NCI-H2107 (cell line): ENCODE measurements at regions not wholly inside any gene's neighbourhood (a gene's known extent, or its start where the extent isn't known, plus 50 kb on each side); places are given as distances from the start of the nearest gene placed in this dataset.

Experiments used
- DNase-seq: peaks from one replicate; lab custom pipeline; 2025; lab: John Stamatoyannopoulos, UW

DNA sequence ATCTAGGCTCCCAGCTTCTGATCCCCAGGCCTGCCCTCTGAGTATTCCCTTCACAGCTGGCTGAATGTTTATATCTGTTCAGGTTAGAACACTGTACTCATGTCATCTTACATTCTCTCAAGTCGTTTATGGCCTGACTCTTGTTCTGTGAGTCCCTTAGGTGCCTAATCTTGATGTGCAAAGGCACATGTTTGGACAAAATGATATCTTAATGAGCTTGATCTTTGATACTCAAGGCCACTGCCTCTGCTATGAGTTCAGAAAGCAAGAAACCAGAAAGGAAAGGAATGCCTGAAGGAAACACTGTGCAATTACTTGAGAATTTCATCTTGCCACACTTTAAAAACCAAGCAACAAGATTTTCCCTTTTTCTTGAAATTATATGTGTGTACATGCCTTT lies 391.8 kb upstream of the ZNF608 start:
- DNase-seq, result no peak

GRCh38 chr5:125139590-125139989 lies 393.2 kb upstream of the ZNF608 start:
- no peak for DNase-seq

- DNase-seq, result no peak
Observed at GRCh38 chr5:125140220-125140619, 393.8 kb upstream of the ZNF608 start.

DNA sequence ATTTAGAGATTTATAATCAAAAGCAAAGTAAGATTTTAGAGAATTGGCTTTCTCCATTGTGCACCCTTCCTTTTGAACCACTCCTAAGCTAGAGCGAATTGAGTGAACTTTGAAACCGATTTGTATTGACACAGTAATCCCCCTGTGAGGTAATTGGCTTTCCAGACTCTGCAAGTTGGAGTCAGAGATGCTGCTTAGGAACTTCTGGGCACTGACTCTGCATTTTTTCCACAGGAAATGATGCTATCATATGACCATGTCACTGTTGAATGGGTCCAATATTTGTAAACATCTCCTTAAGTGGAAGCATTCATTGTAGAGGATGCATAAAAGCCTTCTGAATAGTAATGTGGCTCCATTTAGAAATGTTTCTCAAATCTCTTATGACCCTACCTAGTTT lies 394.4 kb upstream of the ZNF608 start:
- no peak for DNase-seq

- DNase-seq, result no peak
Observed at GRCh38 chr5:125142458-125142857, 396.0 kb upstream of the ZNF608 start.

DNA sequence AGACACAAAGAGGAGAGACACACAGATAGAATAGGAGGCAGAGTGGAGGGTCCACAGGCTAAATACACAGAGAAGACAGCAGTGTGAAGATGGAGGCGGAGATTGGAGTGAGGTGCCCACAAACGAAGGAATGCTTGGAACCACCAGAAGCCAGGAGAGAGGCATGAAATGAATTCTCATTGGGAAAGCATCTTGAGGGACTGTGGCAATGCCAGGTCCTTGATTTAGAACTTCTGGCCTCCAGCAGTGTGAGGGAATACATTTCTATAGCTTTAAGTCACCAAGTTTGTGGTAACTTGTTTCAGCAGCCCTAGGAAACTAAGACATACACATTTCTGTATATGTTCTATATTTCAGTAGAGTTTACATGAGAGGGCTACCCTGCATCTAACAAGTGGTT lies 396.6 kb upstream of the ZNF608 start:
- DNase-seq, result no peak

DNA sequence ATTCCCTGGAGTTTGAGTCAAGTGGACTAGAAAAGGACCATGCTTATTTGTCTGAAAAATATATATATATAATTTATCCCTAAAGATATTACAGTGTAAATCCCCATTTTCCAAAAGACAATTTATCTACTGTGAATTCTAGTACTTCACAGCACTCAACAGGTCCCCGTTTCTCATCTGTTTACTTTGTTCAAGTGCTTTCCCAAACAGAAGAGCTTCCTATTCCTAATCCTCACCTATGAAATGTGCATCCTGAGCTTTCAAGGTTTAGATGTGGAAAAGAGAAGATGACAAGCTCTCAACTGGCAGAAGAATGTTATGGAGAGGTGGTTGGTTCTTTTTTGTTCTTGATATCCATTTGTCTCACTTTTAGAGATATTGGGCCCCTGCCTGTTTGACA lies 401.6 kb upstream of the ZNF608 start:
- DNase-seq, result no peak

DNA sequence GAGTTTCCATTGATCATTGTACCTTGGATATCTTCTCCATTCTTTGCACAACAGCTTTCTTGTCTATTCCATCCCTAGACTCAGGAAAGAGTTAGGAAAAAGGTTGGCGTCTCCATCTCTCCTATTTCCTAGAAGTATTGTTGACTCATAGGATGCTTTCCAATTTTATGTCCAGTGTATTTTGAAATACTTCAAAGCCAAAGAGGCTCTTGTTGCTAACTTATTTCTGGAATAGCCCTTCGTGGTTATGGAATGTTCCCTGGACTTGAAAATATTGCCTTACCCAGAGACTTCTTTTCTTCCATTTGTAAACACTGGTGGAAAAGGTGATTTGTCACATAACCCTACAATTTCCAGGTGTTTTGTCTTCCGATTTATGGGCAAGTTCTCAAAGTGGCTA lies 402.3 kb upstream of the ZNF608 start:
- DNase-seq, result no peak

DNA sequence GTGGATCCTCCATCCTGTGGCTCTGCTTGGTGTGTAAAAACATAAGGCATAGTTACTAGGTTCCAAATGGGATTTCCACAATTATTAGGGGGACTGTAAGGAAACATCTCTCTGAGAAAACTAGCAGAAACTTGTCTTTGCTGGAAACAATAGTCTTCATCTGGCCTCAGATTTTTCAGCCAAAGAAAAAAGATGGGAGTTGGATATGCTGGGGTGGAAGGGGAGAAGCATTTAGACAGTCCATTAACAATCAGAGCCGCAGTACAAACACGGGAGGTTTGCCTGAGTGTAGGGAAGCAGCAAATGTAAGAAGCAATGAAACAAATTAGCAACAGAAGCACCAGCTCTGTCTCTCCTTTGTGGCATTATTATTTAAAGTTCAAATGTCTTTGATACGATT lies 402.7 kb upstream of the ZNF608 start:
- no peak for DNase-seq

DNA sequence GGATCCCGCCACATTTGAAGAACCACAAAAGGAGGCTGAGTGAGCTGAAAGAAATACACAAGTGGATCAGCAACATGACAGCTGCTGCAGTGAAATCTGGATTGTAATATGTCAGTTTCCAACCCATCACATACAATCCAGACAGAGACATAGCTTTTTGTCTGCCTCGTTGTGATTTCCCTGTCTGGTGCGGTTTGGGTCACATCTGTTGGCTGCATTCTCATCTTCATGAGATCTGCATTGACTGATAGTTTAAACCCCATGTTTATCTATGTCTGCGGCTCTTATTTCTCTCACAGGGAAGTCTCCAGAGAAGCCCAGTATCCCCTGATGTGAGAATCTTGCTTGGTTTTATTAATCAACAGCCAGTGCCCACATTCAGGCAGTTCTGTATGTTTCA lies 403.1 kb upstream of the ZNF608 start:
- no peak for DNase-seq

GRCh38 chr5:125150041-125150669 lies 403.7 kb upstream of the ZNF608 start:
- no peak for DNase-seq

DNA sequence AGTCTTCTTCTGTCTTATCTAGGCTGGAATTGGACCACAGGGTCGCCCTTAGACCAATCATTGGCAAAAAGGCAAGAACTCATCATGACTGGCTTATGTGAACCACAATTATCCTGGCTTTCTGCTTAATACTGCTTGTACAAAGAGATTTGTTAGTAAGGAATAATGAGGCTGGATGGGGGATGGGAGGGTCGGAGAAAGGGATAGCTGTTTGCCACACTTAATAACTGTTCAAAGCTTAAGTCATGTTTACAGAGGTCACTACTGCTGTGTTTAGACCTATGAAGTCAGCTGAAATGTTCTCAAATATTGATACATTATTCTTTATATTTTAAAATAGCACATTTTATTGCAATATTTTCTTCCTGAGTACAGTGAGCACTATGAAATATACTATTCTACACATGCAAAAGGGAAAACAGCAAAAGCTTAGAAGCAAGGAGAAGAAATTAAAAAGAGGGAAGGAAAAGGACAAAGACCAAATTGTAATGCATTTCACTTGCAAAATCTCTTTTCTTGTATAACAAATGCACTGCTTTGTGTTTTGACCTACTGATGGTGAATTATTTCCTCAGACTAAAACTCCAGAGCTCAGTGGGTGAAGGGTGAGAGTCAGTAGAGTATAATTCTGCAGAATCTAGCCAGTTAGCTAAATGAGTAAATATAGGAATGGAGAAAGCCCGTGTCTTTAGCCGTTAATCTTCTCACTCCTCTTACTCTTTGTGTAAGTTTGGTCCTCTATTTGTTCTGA lies 404.9 kb upstream of the ZNF608 start:
- DNase-seq, result no peak

DNA sequence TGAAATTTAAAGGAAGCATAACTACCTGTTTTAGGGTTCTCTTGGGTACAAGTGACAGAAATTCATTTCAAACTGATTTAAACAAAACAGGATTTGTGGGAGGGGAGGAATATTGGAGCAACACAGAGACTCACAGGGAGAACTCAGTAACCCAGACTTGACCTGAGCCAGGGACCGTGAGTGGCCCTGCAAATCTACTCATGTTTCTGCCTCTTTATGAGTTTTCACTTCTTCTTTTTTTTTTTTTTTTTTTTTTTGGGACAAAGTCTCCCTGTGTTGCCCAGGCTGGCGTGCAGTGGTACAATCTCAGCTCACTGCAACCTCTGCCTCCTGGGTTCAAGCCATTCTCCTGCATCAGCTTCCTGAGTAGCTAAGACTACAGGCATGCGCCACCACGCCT lies 405.6 kb upstream of the ZNF608 start:
- no peak for DNase-seq

GRCh38 chr5:125152461-125153189 lies 406.2 kb upstream of the ZNF608 start:
- DNase-seq, result no peak

GRCh38 chr5:125153231-125153630 lies 406.8 kb upstream of the ZNF608 start:
- no peak for DNase-seq

GRCh38 chr5:125154301-125155110 lies 408.1 kb upstream of the ZNF608 start:
- no peak for DNase-seq

DNA sequence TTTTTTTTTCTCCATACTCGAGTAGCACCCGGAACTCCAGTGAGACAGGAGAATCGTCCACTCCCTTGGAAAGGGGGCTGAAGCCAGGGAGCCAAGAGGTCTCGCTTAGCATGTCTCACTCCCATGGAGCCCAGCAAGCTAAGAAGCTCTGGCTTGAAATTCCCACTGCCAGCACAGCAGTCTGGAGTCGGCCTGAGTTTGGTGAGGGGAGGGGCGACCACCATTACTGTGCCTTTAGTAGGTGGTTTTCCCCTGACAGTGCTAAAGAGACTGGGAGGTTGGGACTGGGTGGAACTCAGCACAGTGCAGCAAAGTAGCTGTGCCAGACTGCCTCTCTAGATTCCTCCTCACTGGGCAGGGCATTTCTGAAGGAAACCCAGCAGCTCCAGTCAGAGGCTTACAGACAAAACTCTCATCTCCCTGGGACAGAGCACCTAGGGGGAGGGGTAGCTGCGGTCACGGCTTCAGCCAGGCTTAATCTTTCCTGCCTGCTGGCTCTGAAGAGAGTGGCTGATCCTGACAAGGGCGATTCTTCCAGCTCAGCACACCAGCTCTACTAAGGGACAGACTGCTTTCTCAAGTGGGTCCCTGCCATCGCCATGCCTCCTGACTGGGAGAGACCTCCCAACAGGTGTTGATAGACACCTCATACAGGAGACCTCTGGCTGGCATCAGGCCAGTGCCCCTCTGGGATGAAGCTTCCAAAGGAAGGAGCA lies 414.5 kb upstream of the ZNF608 start:
- no peak for DNase-seq

DNA sequence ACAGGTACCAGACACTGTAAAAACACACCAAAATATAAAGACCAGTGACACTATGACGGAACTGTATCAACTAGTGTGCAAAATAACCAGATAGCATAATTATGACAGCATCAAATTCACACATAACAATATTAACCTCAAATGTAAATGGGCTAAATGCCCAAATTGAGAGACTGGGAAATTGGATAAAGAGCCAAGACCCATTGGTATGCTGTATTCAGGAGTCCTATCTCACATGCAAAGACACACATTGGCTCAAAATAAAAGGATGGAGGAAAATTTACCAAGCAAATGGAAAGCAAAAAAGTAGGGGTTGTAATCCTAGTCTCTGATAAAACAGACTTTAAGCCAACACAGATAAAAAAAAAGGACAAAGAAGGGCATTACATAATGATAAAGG lies 416.3 kb upstream of the ZNF608 start:
- DNase-seq, result no peak

DNA sequence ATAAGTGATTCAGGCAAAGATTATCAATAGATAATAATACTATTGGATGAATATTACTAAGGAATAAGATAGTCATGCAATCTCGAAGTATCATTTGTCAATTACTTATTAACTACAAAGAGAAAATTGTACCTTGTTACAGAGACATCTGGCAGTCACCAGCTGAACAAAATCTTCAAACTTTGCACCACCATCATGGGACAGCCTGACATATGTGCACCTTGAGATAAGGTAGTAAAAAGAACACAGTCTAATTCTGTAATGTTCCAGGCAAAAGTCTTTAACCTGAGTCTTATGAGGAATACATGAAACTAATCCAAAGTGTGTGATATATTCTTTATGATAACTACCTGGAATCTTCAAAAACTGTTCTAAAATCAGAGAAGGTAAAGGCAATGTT lies 423.0 kb upstream of the ZNF608 start:
- no peak for DNase-seq

- DNase-seq, result no peak
Observed at GRCh38 chr5:125171641-125172040, 425.2 kb upstream of the ZNF608 start.

DNA sequence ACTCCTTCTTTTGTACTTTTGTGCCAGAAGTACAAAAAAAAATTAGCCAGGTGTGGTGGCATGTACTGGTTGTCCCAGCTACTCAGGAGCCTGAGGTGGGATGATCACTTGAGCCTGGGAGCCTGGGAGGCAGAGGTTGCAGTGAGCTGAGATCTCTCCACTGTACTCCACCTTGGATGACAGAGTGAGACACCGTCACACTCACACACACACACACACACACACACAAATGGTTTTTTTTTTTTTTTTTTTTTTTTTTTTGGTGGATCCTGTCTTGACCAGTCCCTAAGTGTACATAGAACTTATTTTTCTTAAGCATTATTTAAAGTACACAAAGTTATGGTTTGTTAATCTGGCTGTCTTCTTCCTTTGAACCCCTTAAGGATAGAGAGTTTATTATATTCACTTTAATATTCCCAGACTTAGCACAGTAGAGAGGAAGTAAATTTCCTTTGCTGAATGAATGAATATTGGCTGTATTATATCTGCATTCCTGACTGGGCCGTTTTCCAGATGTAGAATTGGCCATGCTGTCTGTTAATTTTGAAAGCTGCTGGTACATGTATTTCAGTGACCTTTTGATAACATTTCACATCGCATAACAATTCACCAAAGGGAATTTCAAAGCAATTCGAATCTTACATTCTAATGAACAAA lies 429.0 kb upstream of the ZNF608 start:
- no peak for DNase-seq
